K562 (cell line): ENCODE measurements at regions not wholly inside any gene's neighbourhood (a gene's known extent, or its start where the extent isn't known, plus 50 kb on each side); places are given as distances from the start of the nearest gene placed in this dataset.

ENCODE experiments used
- ATAC-seq: fragments of 200-7000 bp; cut with Tn5 transposase; 3 replicates; pipeline ENCODE4 v1.9.1; 2020; ENCODE audit warnings: moderate library complexity
- BruUV-seq: library from RNA; stranded (reverse); fragments of 400-500 nt; replicated peaks from 2 replicates; lab custom pipeline; 2021; lab: Mats Ljungman, UMichigan
- CTCF ChIA-PET: fragments of 300-600 bp; formaldehyde crosslinking; extraction: SDS; loops from one replicate; lab custom pipeline; 2021; ENCODE audit warnings: low intra/inter-chr PET ratio; lab: Yijun Ruan, JAX
- POLR2A ChIA-PET: fragments of 300-600, 350-650 bp; sonication (Branson Sonifier 250); formaldehyde crosslinking; extraction: SDS; loops from one replicate; lab custom pipeline; 2021; ENCODE audit warnings: antibody characterized with exemption, inconsistent platforms; lab: Yijun Ruan, JAX
- DNase-seq, 4 experiments: peaks; one replicate each; pipeline versions ENCODE4 v3.0.0 to v3.0.0-alpha.2; 2011 to 2018; ENCODE audit warnings: low spot score in 3 of 4, mixed read lengths in 3 of 4; ENCODE audit errors: extremely low read depth in 1 of 4
- FAIRE-seq: peaks from 2 replicates; lab custom pipeline; 2011; peaks lifted over from hg19 to GRCh38; lab: Jason Lieb, UNC
- H2AFZ ChIP-seq: 2 replicates; pipeline ENCODE4 v1.6.0; 2011; ENCODE audit warnings: low read depth, low read length, control low read depth, inconsistent platforms
- H3K27ac ChIP-seq: fragments of 200-600 bp; 3 replicates; pipeline ENCODE4 v1.8.0; 2011; ENCODE audit warnings: low read depth, mild to moderate bottlenecking, control low read depth, inconsistent platforms, low read length, moderate library complexity, mixed read lengths; ENCODE audit errors: extremely low read depth
- H3K27me3 ChIP-seq, 2 experiments: fragments of 300-600 bp in 1 of 2; 2 replicates in 1 of 2; 3 replicates in 1 of 2; pipeline versions ENCODE4 v1.6.0 to v1.8.0; 2011; ENCODE audit warnings: inconsistent platforms in 2 of 2, low read length in 2 of 2, mild to moderate bottlenecking in 1 of 2, mixed read lengths in 1 of 2, moderate library complexity in 1 of 2; ENCODE audit not compliant: control insufficient read depth in 2 of 2, insufficient read depth in 2 of 2
- H3K36me3 ChIP-seq: fragments of 300-600 bp; 3 replicates; pipeline ENCODE4 v1.8.0; 2011; ENCODE audit warnings: mild to moderate bottlenecking, low read length, inconsistent platforms; ENCODE audit not compliant: control insufficient read depth, insufficient read depth
- H3K4me1 ChIP-seq, 2 experiments: fragments of 200-600 bp in 1 of 2; replicated peaks in 1 of 2; 2 replicates in 1 of 2; 3 replicates in 1 of 2; pipeline versions ENCODE4 v1.5.1 to v1.8.0; 2011; ENCODE audit warnings: inconsistent platforms in 2 of 2, low read length in 2 of 2, mild to moderate bottlenecking in 1 of 2, mixed read lengths in 1 of 2, moderate library complexity in 1 of 2; ENCODE audit not compliant: control insufficient read depth in 2 of 2, insufficient read depth in 2 of 2
- H3K4me2 ChIP-seq: 2 replicates; pipeline ENCODE4 v1.6.1; 2011; ENCODE audit warnings: low read length, control low read depth, inconsistent platforms, mixed read lengths; ENCODE audit not compliant: insufficient read depth
- H3K4me3 ChIP-seq: fragments of 200-600 bp; sonication (generic), shearing (Covaris generic); 2 replicates; pipeline ENCODE4 v1.5.1; 2016; ENCODE audit warnings: control low read depth, inconsistent platforms
- H3K79me2 ChIP-seq: fragments of 200-600 bp; 3 replicates; pipeline ENCODE4 v1.8.0; 2011; ENCODE audit warnings: low read length, inconsistent platforms; ENCODE audit not compliant: control insufficient read depth, insufficient read depth
- H3K9ac ChIP-seq, 2 experiments: 2 replicates each; pipeline versions ENCODE4 v1.6.0 to v1.6.1; 2011; ENCODE audit warnings: low read depth in 2 of 2, low read length in 2 of 2, control low read depth in 1 of 2, inconsistent platforms in 1 of 2, mild to moderate bottlenecking in 1 of 2, mixed read lengths in 1 of 2; ENCODE audit not compliant: insufficient read depth in 1 of 2
- H3K9me1 ChIP-seq: one replicate; pipeline ENCODE4 v1.6.0; 2011; ENCODE audit warnings: inconsistent platforms, mild to moderate bottlenecking, low read length, moderate library complexity; ENCODE audit not compliant: control insufficient read depth, insufficient read depth
- H3K9me3 ChIP-seq: replicated peaks from 2 replicates; pipeline ENCODE4 v1.5.1; 2011; ENCODE audit warnings: low read depth, low read length, inconsistent platforms; ENCODE audit not compliant: control insufficient read depth, insufficient read depth
- H4K20me1 ChIP-seq: replicated peaks from 2 replicates; pipeline ENCODE4 v1.6.1; 2011; ENCODE audit warnings: low read length, inconsistent platforms, mixed read lengths; ENCODE audit not compliant: control insufficient read depth, insufficient read depth
- ATF4 ChIP-seq: fragments of 450-650 bp; formaldehyde crosslinking; IDR thresholded peaks from 2 replicates; pipeline ENCODE4 v1.4.0; 2022; ENCODE audit warnings: mild to moderate bottlenecking, moderate library complexity
- CBX3 ChIP-seq, 2 experiments: IDR thresholded peaks; 1 replicate in 1 of 2; 2 replicates in 1 of 2; pipeline ENCODE4 v1.6.1; 2012; ENCODE audit warnings: inconsistent platforms in 2 of 2, low read length in 2 of 2, borderline replicate concordance in 1 of 2, control low read depth in 1 of 2
- CHD4 ChIP-seq: fragments of 200-600 bp; sonication (generic); IDR thresholded peaks from 3 replicates; pipeline ENCODE4 v1.6.1; 2012; ENCODE audit warnings: low read depth, mild to moderate bottlenecking, mixed read lengths, low read length, inconsistent platforms; ENCODE audit not compliant: insufficient read depth, insufficient replicate concordance, poor library complexity, severe bottlenecking
- GTF2F1 ChIP-seq: IDR thresholded peaks from 2 replicates; pipeline ENCODE4 v1.6.1; 2011; ENCODE audit warnings: low read depth, low read length, improper control_type of control experiment
- MCM7 ChIP-seq, 2 experiments: fragments of 450-650 bp; IDR thresholded peaks; 2 replicates each; pipeline ENCODE4 v1.6.1; 2016 to 2018
- MEIS2 ChIP-seq: fragments of 450-650 bp; IDR thresholded peaks from 2 replicates; pipeline ENCODE4 v1.6.1; 2014; ENCODE audit warnings: mild to moderate bottlenecking; ENCODE audit not compliant: partially characterized antibody
- PCBP2 ChIP-seq: fragments of 200-400 bp; formaldehyde crosslinking; IDR thresholded peaks from 2 replicates; pipeline ENCODE4 v1.6.1; 2018; ENCODE audit warnings: low read length, low read depth, mild to moderate bottlenecking, moderate library complexity; ENCODE audit not compliant: poor library complexity, severe bottlenecking
- RBM22 ChIP-seq: fragments of 200-400 bp; formaldehyde crosslinking; IDR thresholded peaks from 2 replicates; pipeline ENCODE4 v1.6.1; 2018; ENCODE audit warnings: low read length, low read depth; ENCODE audit not compliant: poor library complexity, severe bottlenecking
- SLC30A9 ChIP-seq: fragments of 250-450 bp; sonication (Bioruptor Pico); IDR thresholded peaks from 2 replicates; pipeline ENCODE4 v1.8.0; 2022; ENCODE audit warnings: mild to moderate bottlenecking, moderate library complexity
- TARDBP ChIP-seq: fragments of 450-650 bp; IDR thresholded peaks from 2 replicates; pipeline ENCODE4 v1.6.1; 2016
- ZHX1 ChIP-seq: fragments of 150-350 bp; conservative IDR thresholded peaks from 2 replicates; pipeline ENCODE4 v1.6.1; 2014; ENCODE audit warnings: low read length
- ZNF324 ChIP-seq: fragments of 250-450 bp; sonication (Bioruptor Pico); IDR thresholded peaks from 2 replicates; pipeline ENCODE4 v1.4.0; 2020; ENCODE audit warnings: mild to moderate bottlenecking
- ZNF354B ChIP-seq: fragments of 250-450 bp; sonication (Bioruptor Pico); IDR thresholded peaks from 2 replicates; pipeline ENCODE4 v1.4.0; 2020
- ZNF75A ChIP-seq: fragments of 450-650 bp; formaldehyde crosslinking; IDR thresholded peaks from 2 replicates; pipeline ENCODE4 v1.4.0; 2020; ENCODE audit warnings: mild to moderate bottlenecking
- WGBS: fragments of 100-300 bp; shearing (Covaris generic); methylation state at CpG from one replicate; pipeline ENCODE4 v1.1.6; 2016; ENCODE audit warnings: low coverage, mixed read lengths; ENCODE audit not compliant: insufficient coverage; ENCODE audit errors: missing lambda C conversion rate; 5-methylcytosine and 5-hydroxymethylcytosine counted together
- in situ Hi-C: fragments of 300-500 bp; cut with MboI; formaldehyde crosslinking; loops from 4 replicates; pipeline ENCODE4 v1.15.0; 2018; ENCODE audit warnings: inconsistent platforms, mixed read lengths
- intact Hi-C: fragments of 100-400 bp; cut with micrococcal nuclease; formaldehyde crosslinking; loops from 2 replicates; pipeline ENCODE4 v1.14.2; 2022
- TF ChIP-seq, protein P1 (sequence below): IDR thresholded peaks from 2 replicates; pipeline ENCODE4 v1.6.1; 2016; ENCODE audit warnings: missing genetic modification characterization, missing compliant biosample characterization

DNA sequence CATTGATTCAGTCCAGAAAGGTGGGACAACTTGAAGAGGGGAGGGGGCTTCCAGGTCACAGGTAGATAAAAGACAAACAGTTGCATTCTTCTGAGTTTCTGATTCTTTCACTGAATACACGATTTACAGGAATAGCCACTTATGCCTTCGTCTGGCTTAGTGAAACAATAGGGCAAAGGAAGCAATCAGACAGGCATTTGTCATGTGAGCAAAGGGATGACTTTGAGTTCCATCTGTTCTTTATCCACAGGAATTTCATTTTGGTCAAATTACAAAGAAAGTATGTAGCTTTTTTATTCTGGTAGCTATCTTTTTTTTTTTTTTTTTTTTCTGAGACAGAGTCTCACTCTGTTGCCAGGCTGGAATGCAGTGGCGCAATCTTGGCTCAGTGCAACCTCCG is 202.5 kb downstream of the TTLL7 start:
- H3K27me3 ChIP-seq: no peaks in the 10 kb centered on the region
- BruUV-seq: no TSS peak
- FAIRE-seq (no peak), ATAC-seq (no peak), DNase-seq (no peak)
- no peaks in the 10 kb centered on the region for H3K4me1 ChIP-seq
- no peaks in the 10 kb centered on the region for H3K9me1 ChIP-seq
- H3K27ac ChIP-seq: no peak overlapping the region
- H3K79me2 ChIP-seq: no peaks in the 10 kb centered on the region
- intact Hi-C loops: no loop called here
- ChIA-PET POLR2A (interaction anchor here (0.7 kb wide), 1 partner anchor 746 kb away, joined by 3 read pairs; no protein-coding TSS in a partner anchor), CTCF (no interaction called here)
- no peaks in the 10 kb centered on the region for H3K9me3 ChIP-seq
- no peaks in the 10 kb centered on the region for H4K20me1 ChIP-seq
- no peak overlapping the region for H3K4me3 ChIP-seq
- 0% methylated on average over 2 of the region's 4 CpGs for WGBS
- in situ Hi-C loops: no loop called here
- H3K4me2 ChIP-seq: no peak overlapping the region
- H3K36me3 ChIP-seq: no peaks in the 10 kb centered on the region
- H2AFZ ChIP-seq: no peak overlapping the region
- H3K9ac ChIP-seq: no peak overlapping the region
- TF ChIP-seq MEIS2 (no peak), CBX3 (IDR thresholded peaks at IDR 0.05; ENCODE audit: borderline replicate concordance in 1 of 2, low read length in 2 of 2) (no peak), GTF2F1 (no peak), ZNF354B (no peak), SLC30A9 (CRISPR knock-in tag) (no peak), ZNF75A (CRISPR knock-in tag) (no peak), RBM22 (no peak), TARDBP (no peak), CHD4 (no peak), ZHX1 (no peak), ZNF324 (no peak), PCBP2 (no peak), MCM7 (IDR thresholded peaks at IDR 0.05) (no peak), ATF4 (CRISPR knock-in tag) (no peak)
- TF ChIP-seq, protein P1, sequence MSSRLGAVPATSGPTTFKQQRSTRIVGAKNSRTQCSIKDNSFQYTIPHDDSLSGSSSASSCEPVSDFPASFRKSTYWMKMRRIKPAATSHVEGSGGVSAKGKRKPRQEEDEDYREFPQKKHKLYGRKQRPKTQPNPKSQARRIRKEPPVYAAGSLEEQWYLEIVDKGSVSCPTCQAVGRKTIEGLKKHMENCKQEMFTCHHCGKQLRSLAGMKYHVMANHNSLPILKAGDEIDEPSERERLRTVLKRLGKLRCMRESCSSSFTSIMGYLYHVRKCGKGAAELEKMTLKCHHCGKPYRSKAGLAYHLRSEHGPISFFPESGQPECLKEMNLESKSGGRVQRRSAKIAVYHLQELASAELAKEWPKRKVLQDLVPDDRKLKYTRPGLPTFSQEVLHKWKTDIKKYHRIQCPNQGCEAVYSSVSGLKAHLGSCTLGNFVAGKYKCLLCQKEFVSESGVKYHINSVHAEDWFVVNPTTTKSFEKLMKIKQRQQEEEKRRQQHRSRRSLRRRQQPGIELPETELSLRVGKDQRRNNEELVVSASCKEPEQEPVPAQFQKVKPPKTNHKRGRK (tag): no peak
